ENCODE measurements at regions not wholly inside any gene's neighbourhood (a gene's known extent, or its start where the extent isn't known, plus 50 kb on each side); places are given as distances from the start of the nearest gene placed in this dataset.
A peak's percentile ranks its signal among the peaks of the same experiment; 100 is the strongest.

DNA sequence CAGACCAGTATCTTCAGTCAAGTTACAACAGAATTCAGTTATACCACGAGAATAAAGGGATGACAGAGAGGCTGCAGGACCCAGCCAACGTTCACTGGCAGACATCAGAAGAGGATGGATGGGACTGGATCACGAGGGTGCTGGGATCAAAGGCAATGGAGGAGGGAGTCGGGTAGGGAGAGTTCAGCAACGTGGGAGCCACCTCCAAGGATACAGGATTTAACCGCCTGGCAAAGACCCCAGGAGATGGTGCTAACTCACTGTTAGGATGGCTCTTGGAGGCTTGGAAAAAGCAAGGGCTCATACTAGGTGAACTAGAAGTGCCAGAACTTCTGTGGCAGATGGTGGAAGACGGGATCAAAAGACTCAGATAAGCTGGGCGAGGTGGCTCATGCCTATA is 99.1 kb upstream of the DISP3 start:
- in situ Hi-C loops (cut with MboI; ENCODE audit: low pct_unique_long_range_greater_than_20kb in 2 of 9, low sequenced_read_pairs in 9 of 9, unreplicated experiment in 9 of 9) = no loop called here
- no peak overlapping the region for H3K4me3 ChIP-seq
- no peak overlapping the region for H3K27ac ChIP-seq
- ATAC-seq (replicated peaks in 6 of 8) = peak in 5 of 8 experiments; percentile 28 to 66 (median 50)
- H3K4me1 ChIP-seq (replicated peaks in 1 of 2) = peaks cover 31 to 33% of the 10 kb centered on the region in 2 donors
- WGBS, 10 experiments = 3 to 74% (median 23%) methylated on average over 1 to 8 of the region's 8 CpGs

DNA sequence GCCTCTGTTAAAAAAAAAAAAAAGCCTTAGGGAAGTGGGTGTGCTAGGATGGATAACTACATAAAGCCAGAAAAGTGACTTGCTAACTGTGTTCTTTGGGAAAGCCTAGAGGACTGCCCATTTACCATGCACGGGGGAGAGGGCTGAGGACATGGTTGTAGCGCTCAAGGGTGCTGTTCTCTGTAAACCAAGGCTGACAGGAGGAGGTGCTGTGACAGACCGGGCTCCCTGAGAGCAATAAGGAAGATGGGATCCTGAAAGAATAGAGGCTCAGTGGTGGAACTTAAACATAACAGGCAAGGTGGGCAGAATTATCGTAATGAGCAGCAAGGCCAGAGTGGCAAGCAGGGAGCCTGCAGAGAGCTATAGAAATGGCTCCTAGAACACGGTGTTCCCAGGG is 98.5 kb upstream of the DISP3 start:
- no peak overlapping the region for H3K4me3 ChIP-seq
- whole genome bisulfite sequencing, 10 experiments = 10 to 100% (median 75%) methylated on average over 1 to 5 of the region's 5 CpGs; no CpG with 5 or more reads in 2 of the 10 experiments
- in situ Hi-C loops (cut with MboI; ENCODE audit: low pct_unique_long_range_greater_than_20kb in 2 of 9, low sequenced_read_pairs in 9 of 9, unreplicated experiment in 9 of 9) = no loop called here
- no peak for ATAC-seq (replicated peaks in 6 of 8)
- peaks cover 25 to 26% of the 10 kb centered on the region in 2 donors for H3K4me1 ChIP-seq (replicated peaks in 1 of 2)
- no peak overlapping the region for H3K27ac ChIP-seq

DNA sequence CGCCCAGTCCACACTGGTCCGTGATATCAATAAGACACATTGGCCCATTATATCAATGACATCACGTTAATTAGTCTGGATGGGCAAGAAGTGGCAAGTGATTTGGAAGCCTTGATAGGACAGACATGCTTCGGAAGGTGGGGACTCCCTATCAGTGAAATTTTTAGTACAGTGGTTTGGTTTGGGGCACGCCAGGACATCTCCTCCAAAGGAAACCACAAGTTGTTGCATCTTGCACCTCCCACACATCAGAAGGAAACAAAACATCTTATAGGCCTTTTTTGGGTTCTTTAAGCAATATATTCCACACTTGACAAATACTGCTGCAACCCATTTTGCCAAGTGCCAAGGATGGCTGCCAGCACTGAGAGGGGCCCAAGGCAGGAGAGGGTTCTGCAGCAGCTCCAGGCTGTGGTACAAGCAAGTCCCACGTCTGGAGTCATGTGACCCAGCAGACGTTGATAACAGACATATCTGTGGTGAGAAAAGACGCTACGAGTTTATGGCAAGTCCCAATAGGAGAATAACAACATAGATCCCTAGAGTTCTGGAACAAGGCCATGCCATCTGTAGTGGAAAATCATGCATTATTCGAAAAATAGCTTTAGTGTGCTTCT is 95.3 kb upstream of the DISP3 start:
- no peak for ATAC-seq (replicated peaks in 6 of 8)
- WGBS, 10 experiments = 0 to 100% (median 87%) methylated on average over 1 to 10 of the region's 10 CpGs; no CpG with 5 or more reads in 1 of the 10 experiments
- in situ Hi-C loops (cut with MboI; ENCODE audit: low pct_unique_long_range_greater_than_20kb in 2 of 9, low sequenced_read_pairs in 9 of 9, unreplicated experiment in 9 of 9) = no loop called here

DNA sequence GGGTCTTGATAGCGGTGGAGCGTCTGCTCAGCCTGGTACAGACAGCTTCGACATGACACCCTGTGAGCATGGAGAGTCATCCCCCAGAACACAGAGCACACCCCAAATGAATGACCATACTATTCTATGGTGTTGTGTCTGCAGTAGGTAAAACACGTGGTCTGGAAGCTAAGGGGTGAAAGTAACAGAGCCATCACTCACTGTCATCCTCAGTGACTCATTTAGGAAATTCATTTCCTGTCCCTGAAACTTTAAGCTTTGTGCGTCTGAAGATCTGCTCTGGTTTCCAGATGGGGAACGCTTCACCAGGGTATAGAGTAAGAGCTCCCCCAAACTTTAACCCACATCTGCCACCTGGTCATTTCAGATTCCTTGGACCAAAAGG is 94.8 kb upstream of the DISP3 start:
- 0 to 93% (median 74%) methylated on average over 1 to 6 of the region's 6 CpGs; no CpG with 5 or more reads in 3 of the 10 experiments for WGBS, 10 experiments
- peak in 5 of 8 experiments; percentile 34 to 50 (median 42) for ATAC-seq (replicated peaks in 6 of 8)
- in situ Hi-C loops (cut with MboI; ENCODE audit: low pct_unique_long_range_greater_than_20kb in 2 of 9, low sequenced_read_pairs in 9 of 9, unreplicated experiment in 9 of 9) = no loop called here
- Histone ChIP-seq H3K4me3 (no peak overlapping the region), H3K4me1 (replicated peaks in 1 of 2) (peaks cover 11 to 19% of the 10 kb centered on the region in 2 donors), H3K27ac (no peak overlapping the region)

More for the DNA sequence above, 95.3 kb upstream of the DISP3 start:
- H3K4me3 ChIP-seq = no peak overlapping the region
- H3K27ac ChIP-seq = no peak overlapping the region
- H3K4me1 ChIP-seq (replicated peaks in 1 of 2) = peaks cover 11 to 20% of the 10 kb centered on the region in 2 donors

DNA sequence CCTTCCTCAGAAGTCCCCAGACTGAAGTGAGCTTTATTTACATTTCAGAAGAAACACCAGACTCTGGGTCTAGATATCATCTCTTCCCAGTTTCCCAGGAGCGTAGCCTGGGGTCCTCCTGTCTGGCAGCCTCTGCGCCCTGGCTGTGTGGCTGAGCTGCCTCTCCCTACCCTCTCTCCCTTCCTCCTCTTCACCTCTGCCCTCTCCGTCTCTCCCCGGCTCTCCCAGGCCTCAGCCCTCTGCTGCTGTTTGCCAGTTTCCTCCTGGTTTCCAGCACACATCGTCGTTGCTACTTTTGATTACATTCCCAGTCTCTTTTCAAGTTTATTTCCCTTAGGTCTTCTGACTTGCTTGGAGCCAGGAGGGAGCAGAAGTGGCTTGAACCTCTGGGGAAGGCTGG is 91.1 kb upstream of the DISP3 start:
- WGBS, 10 experiments = 64 to 80% (median 70%) methylated on average over 1 to 6 of the region's 6 CpGs; no CpG with 5 or more reads in 6 of the 10 experiments
- no peak for ATAC-seq (replicated peaks in 6 of 8)
- in situ Hi-C loops (cut with MboI; ENCODE audit: low pct_unique_long_range_greater_than_20kb in 2 of 9, low sequenced_read_pairs in 9 of 9, unreplicated experiment in 9 of 9) = no loop called here
- no peak overlapping the region for H3K27ac ChIP-seq
- H3K4me1 ChIP-seq (replicated peaks in 1 of 2) = peaks cover 4 to 8% of the 10 kb centered on the region in 2 donors
- H3K4me3 ChIP-seq = no peak overlapping the region

DNA sequence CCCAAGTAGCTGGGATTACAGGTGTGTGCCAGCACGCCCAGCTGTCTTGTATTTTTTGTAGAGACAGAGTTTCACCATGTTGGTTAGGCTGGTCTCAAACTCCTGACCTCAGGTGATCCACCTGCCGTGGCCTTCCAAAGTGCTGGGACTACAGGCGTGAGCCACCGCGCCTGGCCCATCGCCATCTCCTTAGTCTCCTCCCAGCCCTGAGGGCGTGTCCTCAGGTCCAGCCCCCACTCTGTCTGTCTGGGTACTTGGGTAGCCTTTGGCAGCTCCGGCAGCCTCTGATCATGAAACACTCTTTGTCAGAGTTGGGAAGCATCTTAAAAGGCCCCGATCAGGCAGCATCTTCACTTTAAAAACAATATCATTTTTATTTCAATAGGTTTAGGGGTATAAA is 90.3 kb upstream of the DISP3 start:
- ATAC-seq (replicated peaks in 6 of 8) = no peak
- H3K4me3 ChIP-seq = no peak overlapping the region
- no peak overlapping the region for H3K27ac ChIP-seq
- in situ Hi-C loops (cut with MboI; ENCODE audit: low pct_unique_long_range_greater_than_20kb in 2 of 9, low sequenced_read_pairs in 9 of 9, unreplicated experiment in 9 of 9) = no loop called here
- H3K4me1 ChIP-seq (replicated peaks in 1 of 2) = peaks cover 4 to 8% of the 10 kb centered on the region in 2 donors
- WGBS, 10 experiments = 7 to 100% (median 73%) methylated on average over 1 to 8 of the region's 9 CpGs; no CpG with 5 or more reads in 3 of the 10 experiments

DNA sequence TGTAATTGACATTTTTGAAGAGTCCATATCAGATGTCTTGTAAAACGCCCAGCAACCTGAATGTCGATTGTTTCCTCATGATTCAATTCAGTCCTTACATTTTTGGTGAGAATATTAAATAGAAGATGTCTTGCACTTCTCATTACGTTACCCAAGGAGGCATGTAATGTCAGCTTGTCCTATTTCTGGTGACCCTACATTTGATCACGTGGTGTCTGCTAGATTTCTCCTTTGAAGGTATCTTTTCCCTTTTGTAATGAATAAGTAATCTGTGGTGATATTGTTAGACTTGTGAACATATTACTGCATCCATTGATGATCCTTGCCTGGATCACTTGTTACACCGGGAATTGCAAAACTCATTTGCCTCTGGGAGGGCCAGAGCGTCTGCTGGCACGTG is 87.6 kb upstream of the DISP3 start:
- in situ Hi-C loops (cut with MboI; ENCODE audit: low pct_unique_long_range_greater_than_20kb in 2 of 9, low sequenced_read_pairs in 9 of 9, unreplicated experiment in 9 of 9) = no loop called here
- no peak for ATAC-seq (replicated peaks in 6 of 8)
- 0 to 100% (median 81%) methylated on average over 2 to 7 of the region's 7 CpGs; no CpG with 5 or more reads in 1 of the 10 experiments for WGBS, 10 experiments
- H3K27ac ChIP-seq = no peak overlapping the region
- peaks cover 7 to 10% of the 10 kb centered on the region in 2 donors for H3K4me1 ChIP-seq (replicated peaks in 1 of 2)
- H3K4me3 ChIP-seq = no peak overlapping the region

DNA sequence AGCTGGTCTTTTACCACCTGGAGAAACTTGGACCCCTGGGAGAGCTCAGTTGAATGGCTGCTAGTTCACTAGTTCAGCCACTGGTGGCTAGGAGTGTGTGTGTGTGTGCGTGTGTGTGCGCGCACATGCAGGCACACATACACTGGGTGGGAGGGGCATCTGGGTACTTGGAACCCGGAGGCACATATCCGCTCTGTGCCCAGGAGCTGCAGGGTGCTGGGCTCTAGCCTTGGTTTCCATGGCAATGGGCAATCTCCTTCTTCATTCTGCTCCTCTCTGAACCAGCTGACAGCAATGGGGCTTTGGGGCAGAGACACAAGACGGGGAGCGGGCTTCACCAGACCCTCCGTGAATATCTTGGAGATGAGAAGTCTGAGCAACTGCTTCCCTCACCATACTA is 87.1 kb upstream of the DISP3 start:
- Histone ChIP-seq H3K4me1 (replicated peaks in 1 of 2) (peaks cover 13 to 15% of the 10 kb centered on the region in 2 donors), H3K4me3 (no peak overlapping the region), H3K27ac (no peak overlapping the region)
- in situ Hi-C loops (cut with MboI; ENCODE audit: low pct_unique_long_range_greater_than_20kb in 2 of 9, low sequenced_read_pairs in 9 of 9, unreplicated experiment in 9 of 9) = no loop called here
- WGBS, 10 experiments = 66 to 100% (median 78%) methylated on average over 2 to 6 of the region's 8 CpGs; no CpG with 5 or more reads in 6 of the 10 experiments
- ATAC-seq (replicated peaks in 6 of 8) = peak in 3 of 8 experiments; percentile 27 to 67 (median 27)

DNA sequence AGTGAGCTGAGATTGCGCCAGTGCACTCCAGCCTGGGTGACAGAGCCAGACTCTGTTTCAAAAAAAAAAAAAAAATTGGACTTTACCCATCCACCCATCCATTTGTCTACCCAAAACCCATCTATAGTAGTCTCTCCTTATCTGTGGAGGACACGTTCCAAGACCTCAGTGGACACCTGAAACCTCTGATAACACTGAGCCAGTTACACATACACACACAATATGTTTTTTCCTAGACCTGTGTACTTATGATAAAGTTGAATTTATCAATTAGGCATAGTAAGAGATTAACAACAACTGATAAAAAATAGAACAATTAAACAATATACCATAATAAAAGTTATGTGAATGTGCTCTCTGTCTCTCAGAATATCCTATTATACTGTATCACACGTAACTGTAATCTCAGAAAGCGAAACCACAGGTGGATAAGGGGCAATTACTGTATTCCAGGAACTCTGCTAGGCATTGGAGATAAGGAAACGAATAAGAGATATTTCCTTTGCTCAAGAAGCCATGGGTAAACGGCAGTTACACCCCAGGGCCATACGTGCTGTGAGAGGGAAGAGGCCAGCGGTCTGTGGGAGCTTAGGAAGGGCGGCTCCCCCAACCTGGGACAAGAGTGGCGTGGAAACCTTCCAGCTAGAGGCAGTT is 84.2 kb upstream of the DISP3 start:
- 11 to 98% (median 75%) methylated on average over 1 to 7 of the region's 10 CpGs; no CpG with 5 or more reads in 2 of the 10 experiments for WGBS, 10 experiments
- peaks cover 20 to 23% of the 10 kb centered on the region in 2 donors for H3K4me1 ChIP-seq (replicated peaks in 1 of 2)
- H3K27ac ChIP-seq = no peak overlapping the region
- no peak for ATAC-seq (replicated peaks in 6 of 8)
- in situ Hi-C loops (cut with MboI; ENCODE audit: low pct_unique_long_range_greater_than_20kb in 2 of 9, low sequenced_read_pairs in 9 of 9, unreplicated experiment in 9 of 9) = no loop called here
- H3K4me3 ChIP-seq = no peak overlapping the region

DNA sequence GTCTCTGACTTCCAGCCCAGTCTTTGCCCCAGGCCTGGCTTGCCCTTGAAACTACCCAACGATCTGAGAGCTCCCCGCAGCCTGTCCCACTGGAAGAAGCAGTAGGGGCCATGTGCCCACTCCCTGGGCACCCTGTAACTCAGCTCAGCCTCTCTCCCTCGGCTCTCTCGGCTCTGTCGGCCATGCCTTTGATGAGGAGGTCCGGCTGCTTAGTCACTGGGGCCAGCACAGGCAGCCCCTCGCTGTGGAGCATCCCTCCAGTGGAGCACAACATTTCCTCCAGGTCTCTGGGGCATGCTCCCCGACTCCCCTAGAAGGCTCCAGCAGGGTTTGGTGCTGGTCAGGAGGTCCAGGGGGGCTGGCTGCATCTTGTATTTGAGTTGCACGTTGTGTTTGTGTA is 83.3 kb upstream of the DISP3 start:
- 0 to 89% (median 79%) methylated on average over 1 to 6 of the region's 9 CpGs; no CpG with 5 or more reads in 5 of the 10 experiments for WGBS, 10 experiments
- H3K27ac ChIP-seq = no peak overlapping the region
- H3K4me3 ChIP-seq = no peak overlapping the region
- no peak for ATAC-seq (replicated peaks in 6 of 8)
- peaks cover 20 to 30% of the 10 kb centered on the region in 2 donors for H3K4me1 ChIP-seq (replicated peaks in 1 of 2)
- in situ Hi-C loops (cut with MboI; ENCODE audit: low pct_unique_long_range_greater_than_20kb in 2 of 9, low sequenced_read_pairs in 9 of 9, unreplicated experiment in 9 of 9) = no loop called here

DNA sequence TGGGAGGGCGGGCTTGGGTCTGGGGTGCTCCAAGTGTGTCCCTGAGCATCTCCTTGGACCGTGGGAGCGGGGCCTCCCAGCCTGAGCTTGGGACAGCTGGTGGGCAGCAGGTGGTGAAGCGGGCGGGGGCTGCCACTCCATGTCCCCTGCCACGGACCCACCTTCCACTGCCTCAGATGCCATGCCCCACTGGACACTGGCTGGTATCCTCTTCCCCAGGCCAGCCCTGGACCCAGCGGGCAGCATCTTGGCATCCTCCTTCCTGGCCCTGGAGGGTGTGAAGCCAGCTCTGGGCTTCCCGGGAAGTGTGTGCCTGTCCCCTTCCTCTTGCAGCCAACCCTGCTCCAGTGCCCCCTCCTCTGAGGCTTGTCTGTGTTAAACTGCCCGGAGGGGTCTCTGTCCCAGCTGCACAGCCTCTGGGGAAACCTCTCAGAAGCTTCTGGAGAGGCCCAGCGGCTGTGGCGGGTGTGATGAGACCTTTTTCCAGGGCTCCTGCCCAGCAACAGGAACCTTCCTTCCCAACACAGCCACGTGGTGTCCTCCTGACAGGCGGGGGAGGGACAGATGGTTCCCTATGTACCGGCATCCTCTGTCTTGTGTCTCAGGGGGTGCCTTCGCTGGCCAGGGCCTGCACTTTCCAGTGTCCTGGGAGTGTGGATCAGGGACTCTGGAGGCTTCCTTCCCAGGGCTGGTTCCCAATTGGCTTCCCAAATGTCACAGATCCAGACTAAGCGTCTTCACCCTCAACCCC is 81.6 kb upstream of the DISP3 start:
- peaks cover 20 to 30% of the 10 kb centered on the region in 2 donors for H3K4me1 ChIP-seq (replicated peaks in 1 of 2)
- H3K4me3 ChIP-seq = no peak overlapping the region
- peak overlapping the region in 1 of 2 donors; percentile 28 for H3K27ac ChIP-seq
- in situ Hi-C loops (cut with MboI; ENCODE audit: low pct_unique_long_range_greater_than_20kb in 2 of 9, low sequenced_read_pairs in 9 of 9, unreplicated experiment in 9 of 9) = no loop called here
- WGBS, 10 experiments = 15 to 88% (median 60%) methylated on average over 4 to 8 of the region's 16 CpGs; no CpG with 5 or more reads in 6 of the 10 experiments
- peak in 5 of 8 experiments; percentile 83 to 92 (median 92) for ATAC-seq (replicated peaks in 6 of 8)

DNA sequence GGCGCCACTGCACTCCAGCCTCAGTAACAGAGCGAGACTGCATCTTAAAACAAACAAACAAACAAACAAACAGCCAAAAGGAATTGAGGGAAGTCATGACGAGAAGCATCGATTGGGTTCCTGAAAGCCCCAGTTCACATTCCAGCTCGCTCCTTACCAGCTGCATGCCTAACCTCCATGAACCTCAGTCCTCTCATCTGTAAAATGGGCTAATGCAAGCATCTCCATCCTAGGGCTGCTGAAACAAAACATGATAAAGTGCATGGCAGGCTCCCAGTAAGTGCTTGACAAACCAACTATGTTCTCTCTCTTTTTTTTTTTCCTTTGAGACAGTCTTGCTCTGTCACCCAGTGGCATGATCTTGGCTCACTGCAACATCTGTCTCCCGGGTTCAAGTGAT is 79.7 kb upstream of the DISP3 start:
- Histone ChIP-seq H3K4me3 (no peak overlapping the region), H3K27ac (no peak overlapping the region), H3K4me1 (replicated peaks in 1 of 2) (peaks cover 20 to 30% of the 10 kb centered on the region in 2 donors)
- in situ Hi-C loops (cut with MboI; ENCODE audit: low pct_unique_long_range_greater_than_20kb in 2 of 9, low sequenced_read_pairs in 9 of 9, unreplicated experiment in 9 of 9) = no loop called here
- no peak for ATAC-seq (replicated peaks in 6 of 8)
- WGBS, 10 experiments = 37 to 100% (median 79%) methylated on average over 2 to 6 of the region's 6 CpGs; no CpG with 5 or more reads in 2 of the 10 experiments

DNA sequence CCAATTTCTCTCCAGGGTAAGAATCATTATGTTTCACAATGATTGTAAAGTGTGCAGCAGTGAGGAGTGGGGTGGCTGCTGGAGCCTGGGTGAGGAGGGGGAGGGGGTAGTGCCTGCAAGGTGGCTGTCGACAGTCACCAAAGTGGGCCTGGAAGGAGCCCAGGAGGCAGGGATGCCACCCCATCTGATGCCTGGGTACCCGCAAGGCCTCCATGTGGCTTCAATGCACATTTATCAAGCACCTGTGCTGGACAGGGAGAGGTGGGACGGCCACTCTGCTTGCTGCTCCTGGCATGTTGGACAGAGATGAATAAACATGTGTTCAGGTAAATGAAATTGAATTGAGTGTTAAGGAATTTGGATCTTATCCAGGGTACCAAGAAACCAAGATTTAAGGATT is 78.8 kb upstream of the DISP3 start:
- 0 to 100% (median 81%) methylated on average over 1 to 2 of the region's 3 CpGs; no CpG with 5 or more reads in 6 of the 10 experiments for WGBS, 10 experiments
- peak in 1 of 8 experiments; percentile 61 for ATAC-seq (replicated peaks in 6 of 8)
- no peak overlapping the region for H3K4me3 ChIP-seq
- no peak overlapping the region for H3K27ac ChIP-seq
- in situ Hi-C loops (cut with MboI; ENCODE audit: low pct_unique_long_range_greater_than_20kb in 2 of 9, low sequenced_read_pairs in 9 of 9, unreplicated experiment in 9 of 9) = no loop called here
- H3K4me1 ChIP-seq (replicated peaks in 1 of 2) = peaks cover 20 to 30% of the 10 kb centered on the region in 2 donors

Measured in motor neuron (in vitro differentiated cells).